Inferior parietal cortex (tissue), 1 donor: ENCODE measurements at regions not wholly inside any gene's neighbourhood (a gene's known extent, or its start where the extent isn't known, plus 50 kb on each side); places are given as distances from the start of the nearest gene placed in this dataset.
A peak's percentile ranks its signal among the peaks of the same experiment; 100 is the strongest.
"Not testable (repeated sequence)": the region's sequence is repeated elsewhere in the genome, so short reads cannot be mapped to it uniquely, and the experiment has no call there.

ENCODE experiments used
- DNase-seq: peaks from one replicate; pipeline ENCODE4 v3.0.0-alpha.2; 2016; ENCODE audit errors: extremely low spot score

GRCh38 chrX:1016281-1016680, 196.2 kb downstream of the CRLF2 start:
- not testable (repeated sequence) for DNase-seq

GRCh38 chrX:1012678-1013300, 199.7 kb downstream of the CRLF2 start:
- DNase-seq: no peak

- no peak for DNase-seq
These were observed 200.7 kb downstream of the CRLF2 start for GRCh38 chrX:1011691-1012283.

- DNase-seq: no peak
These were observed 202.7 kb downstream of the CRLF2 start for GRCh38 chrX:1009771-1010170.

GRCh38 chrX:1006156-1006730, 206.2 kb downstream of the CRLF2 start:
- no peak for DNase-seq

- DNase-seq: no peak
These were observed 209.8 kb downstream of the CRLF2 start for GRCh38 chrX:1002611-1003010.

GRCh38 chrX:997631-998137, 214.8 kb downstream of the CRLF2 start:
- DNase-seq: no peak

- no peak for DNase-seq
These were observed 217.7 kb downstream of the CRLF2 start for GRCh38 chrX:994780-995179.

- peak; percentile 55 for DNase-seq
These were observed 222.4 kb downstream of the CRLF2 start for GRCh38 chrX:989959-990510.

- DNase-seq: not testable (repeated sequence)
These were observed 223.9 kb downstream of the CRLF2 start for GRCh38 chrX:988530-988929.

- no peak for DNase-seq
These were observed 230.4 kb downstream of the CRLF2 start for GRCh38 chrX:981791-982626.

GRCh38 chrX:980587-981235, 231.7 kb downstream of the CRLF2 start:
- no peak for DNase-seq

- not testable (repeated sequence) for DNase-seq
These were observed 233.3 kb downstream of the CRLF2 start for GRCh38 chrX:979127-979526.

- no peak for DNase-seq
These were observed 239.3 kb downstream of the CRLF2 start for GRCh38 chrX:973010-973632.

- no peak for DNase-seq
These were observed 244.1 kb downstream of the CRLF2 start for GRCh38 chrX:968148-968965.

GRCh38 chrX:966396-967070, 245.9 kb downstream of the CRLF2 start:
- DNase-seq: no peak

GRCh38 chrX:964831-965416, 247.5 kb downstream of the CRLF2 start:
- no peak for DNase-seq

GRCh38 chrX:960821-961220, 251.6 kb downstream of the CRLF2 start:
- no peak for DNase-seq

GRCh38 chrX:959595-959994, 252.9 kb downstream of the CRLF2 start:
- DNase-seq: no peak
